ENCODE measurements at regions not wholly inside any gene's neighbourhood (a gene's known extent, or its start where the extent isn't known, plus 50 kb on each side); places are given as distances from the start of the nearest gene placed in this dataset.

- no peak overlapping the region for H3K9ac ChIP-seq (ENCODE audit: insufficient read depth in 1 of 2, low read length in 2 of 2)
- H3K4me1 ChIP-seq (ENCODE audit: control insufficient read depth in 5 of 5, insufficient read depth in 5 of 5, low read length in 5 of 5), result no peaks in the 10 kb centered on the region
- no peak overlapping the region for H3K4me3 ChIP-seq
- no peak for TF ChIP-seq CTCF (IDR thresholded peaks at IDR 0.05; ENCODE audit: control extremely low read depth, extremely low read depth)
- H3K36me3 ChIP-seq (ENCODE audit: control insufficient read depth in 4 of 4, insufficient read depth in 4 of 4, low read length in 4 of 4), result no peaks in the 10 kb centered on the region
- no peak overlapping the region for H3K27ac ChIP-seq (ENCODE audit: low read depth in 1 of 2, low read length in 1 of 2)
- no peaks in the 10 kb centered on the region for H3K27me3 ChIP-seq (ENCODE audit: control insufficient read depth in 3 of 3, insufficient read depth in 3 of 3, low read length in 2 of 3)
- H3K9me3 ChIP-seq (ENCODE audit: control insufficient read depth in 4 of 4, insufficient read depth in 3 of 4, low read length in 3 of 4), result peaks cover 0 to 2% (median 0%) of the 10 kb centered on the region in 4 donors
- WGBS, 2 donors, result 68 to 79% methylated on average over 5 of the region's 5 CpGs
- ATAC-seq (ENCODE audit: insufficient read depth, low FRiP score) (no peak), DNase-seq (no peak)
Observed at GRCh38 chr6:8192067-8192466, 89.7 kb upstream of the EEF1E1 start.

DNA sequence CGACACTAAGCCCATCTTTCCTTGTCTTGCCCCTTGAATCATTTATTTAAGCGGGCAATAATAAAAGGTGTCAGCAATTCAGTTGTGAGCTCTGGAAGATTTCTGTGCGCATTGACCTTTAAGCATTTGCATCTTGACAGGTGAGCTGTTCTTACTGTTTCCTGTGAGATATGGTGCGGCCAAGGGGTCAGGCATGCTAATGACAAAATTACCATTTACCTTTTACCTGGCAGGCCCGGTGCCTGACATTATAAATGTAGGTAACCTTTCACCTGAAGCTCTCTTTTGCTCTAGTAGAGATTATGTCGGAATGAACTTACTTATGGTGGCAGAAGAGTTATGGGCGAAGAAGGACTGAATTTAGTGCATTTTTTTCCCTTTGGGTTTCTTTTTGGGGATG is 89.3 kb upstream of the EEF1E1 start:
- Histone ChIP-seq H3K27me3 (ENCODE audit: control insufficient read depth in 3 of 3, insufficient read depth in 3 of 3, low read length in 2 of 3) (no peaks in the 10 kb centered on the region), H3K36me3 (ENCODE audit: control insufficient read depth in 4 of 4, insufficient read depth in 4 of 4, low read length in 4 of 4) (no peaks in the 10 kb centered on the region), H3K9ac (ENCODE audit: insufficient read depth in 1 of 2, low read length in 2 of 2) (no peak overlapping the region), H3K27ac (ENCODE audit: low read depth in 1 of 2, low read length in 1 of 2) (no peak overlapping the region), H3K4me1 (ENCODE audit: control insufficient read depth in 5 of 5, insufficient read depth in 5 of 5, low read length in 5 of 5) (no peaks in the 10 kb centered on the region), H3K4me3 (no peak overlapping the region), H3K9me3 (ENCODE audit: control insufficient read depth in 4 of 4, insufficient read depth in 3 of 4, low read length in 3 of 4) (peaks cover 0 to 2% (median 0%) of the 10 kb centered on the region in 4 donors)
- ATAC-seq (ENCODE audit: insufficient read depth, low FRiP score), result no peak
- no peak for DNase-seq
- 72 to 73% methylated on average over 7 of the region's 7 CpGs for WGBS, 2 donors
- no peak for TF ChIP-seq CTCF (IDR thresholded peaks at IDR 0.05; ENCODE audit: control extremely low read depth, extremely low read depth)

- Histone ChIP-seq H3K9ac (ENCODE audit: insufficient read depth in 1 of 2, low read length in 2 of 2) (no peak overlapping the region), H3K9me3 (ENCODE audit: control insufficient read depth in 4 of 4, insufficient read depth in 3 of 4, low read length in 3 of 4) (no peaks in the 10 kb centered on the region), H3K36me3 (ENCODE audit: control insufficient read depth in 4 of 4, insufficient read depth in 4 of 4, low read length in 4 of 4) (no peaks in the 10 kb centered on the region), H3K4me3 (no peak overlapping the region), H3K4me1 (ENCODE audit: control insufficient read depth in 5 of 5, insufficient read depth in 5 of 5, low read length in 5 of 5) (peaks cover 0 to 2% (median 0%) of the 10 kb centered on the region in 5 donors), H3K27me3 (ENCODE audit: control insufficient read depth in 3 of 3, insufficient read depth in 3 of 3, low read length in 2 of 3) (peaks cover 0 to 2% (median 0%) of the 10 kb centered on the region in 3 donors), H3K27ac (ENCODE audit: low read depth in 1 of 2, low read length in 1 of 2) (no peak overlapping the region)
- 84 to 89% methylated on average over 2 of the region's 2 CpGs for WGBS, 2 donors
- ATAC-seq (ENCODE audit: insufficient read depth, low FRiP score), result no peak
- no peak for DNase-seq
- TF ChIP-seq CTCF (IDR thresholded peaks at IDR 0.05; ENCODE audit: control extremely low read depth, extremely low read depth), result no peak
Observed at GRCh38 chr6:8187209-8187608, 84.9 kb upstream of the EEF1E1 start.

Measured in lung (tissue), 11 donors.